ENCODE measurements at regions not wholly inside any gene's neighbourhood (a gene's known extent, or its start where the extent isn't known, plus 50 kb on each side); places are given as distances from the start of the nearest gene placed in this dataset.

DNA sequence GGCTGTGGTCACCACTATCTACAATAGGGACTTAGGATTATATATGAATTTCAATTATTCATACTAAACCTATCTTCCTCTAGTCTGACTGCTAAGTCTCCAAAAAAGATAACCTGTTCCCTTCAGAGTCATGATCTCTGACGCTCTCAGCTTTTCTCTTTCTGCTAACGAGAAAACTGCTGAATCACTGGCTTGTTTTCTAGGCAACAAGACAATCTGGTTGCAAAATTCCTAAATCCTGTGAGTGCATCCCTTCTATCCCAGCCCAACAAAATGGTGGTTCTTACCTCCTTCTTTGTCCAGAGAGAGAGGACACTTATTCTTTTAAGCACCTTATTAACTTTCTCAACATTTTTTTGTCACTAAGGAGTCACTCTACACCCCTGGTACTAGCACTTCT lies 312.3 kb upstream of the PKDCC start:
- TF ChIP-seq, protein P1, sequence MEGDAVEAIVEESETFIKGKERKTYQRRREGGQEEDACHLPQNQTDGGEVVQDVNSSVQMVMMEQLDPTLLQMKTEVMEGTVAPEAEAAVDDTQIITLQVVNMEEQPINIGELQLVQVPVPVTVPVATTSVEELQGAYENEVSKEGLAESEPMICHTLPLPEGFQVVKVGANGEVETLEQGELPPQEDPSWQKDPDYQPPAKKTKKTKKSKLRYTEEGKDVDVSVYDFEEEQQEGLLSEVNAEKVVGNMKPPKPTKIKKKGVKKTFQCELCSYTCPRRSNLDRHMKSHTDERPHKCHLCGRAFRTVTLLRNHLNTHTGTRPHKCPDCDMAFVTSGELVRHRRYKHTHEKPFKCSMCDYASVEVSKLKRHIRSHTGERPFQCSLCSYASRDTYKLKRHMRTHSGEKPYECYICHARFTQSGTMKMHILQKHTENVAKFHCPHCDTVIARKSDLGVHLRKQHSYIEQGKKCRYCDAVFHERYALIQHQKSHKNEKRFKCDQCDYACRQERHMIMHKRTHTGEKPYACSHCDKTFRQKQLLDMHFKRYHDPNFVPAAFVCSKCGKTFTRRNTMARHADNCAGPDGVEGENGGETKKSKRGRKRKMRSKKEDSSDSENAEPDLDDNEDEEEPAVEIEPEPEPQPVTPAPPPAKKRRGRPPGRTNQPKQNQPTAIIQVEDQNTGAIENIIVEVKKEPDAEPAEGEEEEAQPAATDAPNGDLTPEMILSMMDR (IDR thresholded peaks at IDR 0.05): no peak
- no peak for TF ChIP-seq POLR2AphosphoS5 (IDR thresholded peaks at IDR 0.05)
